Dermis microvascular lymphatic vessel endothelial cell (primary cell): ENCODE measurements at regions not wholly inside any gene's neighbourhood (a gene's known extent, or its start where the extent isn't known, plus 50 kb on each side); places are given as distances from the start of the nearest gene placed in this dataset.

Experiments used
- DNase-seq, 2 donors: peaks; one replicate each; pipeline versions ENCODE4 v3.0.0 to v3.0.0-alpha.2; 2010; ENCODE audit warnings: low read depth in 2 of 2

GRCh38 chr7:28360739-28361138 is 51.6 kb upstream of the CREB5 start:
- DNase-seq: no peak

DNA sequence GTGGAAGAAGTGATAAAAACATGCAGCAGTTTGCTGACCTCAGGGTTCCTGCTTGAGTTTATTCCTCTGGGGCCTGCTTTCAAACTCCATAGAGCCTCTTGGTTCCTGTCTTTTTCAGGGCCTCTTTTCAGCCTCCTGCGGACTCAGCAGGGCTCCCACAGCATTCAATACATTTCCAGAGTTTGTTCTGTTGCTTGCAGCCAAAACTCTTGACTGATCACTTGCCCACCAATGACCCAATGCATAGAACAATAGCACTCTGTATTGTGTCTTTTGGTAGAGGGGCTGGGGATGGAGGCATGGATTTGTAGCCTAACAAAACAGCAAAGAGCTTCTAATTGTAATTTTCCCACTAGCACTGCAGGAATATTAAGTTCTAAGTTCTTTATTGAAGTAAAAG is 50.8 kb upstream of the CREB5 start:
- no peak for DNase-seq

DNA sequence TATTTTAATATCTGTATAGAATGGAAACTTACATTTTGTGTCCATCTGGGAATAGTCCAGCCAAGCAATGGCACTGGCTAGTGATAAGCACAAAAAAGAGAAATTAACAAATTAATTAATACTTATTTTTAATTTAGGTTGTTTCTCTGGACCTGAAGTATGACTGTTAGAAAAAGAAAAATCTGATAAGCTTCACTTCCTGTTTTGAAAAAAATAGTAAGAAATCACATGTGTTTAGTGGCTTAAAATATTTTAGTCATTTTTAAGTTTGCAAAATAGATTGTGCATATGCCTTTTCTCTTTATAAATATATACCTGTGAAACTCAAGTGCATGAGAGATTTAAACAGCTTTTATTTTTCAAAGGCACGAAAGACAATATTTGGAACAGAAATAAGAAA is 50.1 kb upstream of the CREB5 start:
- DNase-seq: no peak
